HG03575 (cell line): ENCODE measurements at regions not wholly inside any gene's neighbourhood (a gene's known extent, or its start where the extent isn't known, plus 50 kb on each side); places are given as distances from the start of the nearest gene placed in this dataset.
A peak's percentile ranks its signal among the peaks of the same experiment; 100 is the strongest.

Experiments used
- ATAC-seq: cut with Tn5 transposase; IDR thresholded peaks from one replicate; pipeline ENCODE4 v1.9.1; 2021; ENCODE audit not compliant: unreplicated experiment, insufficient number of reproducible peaks, low FRiP score; ENCODE audit errors: extremely low read depth

DNA sequence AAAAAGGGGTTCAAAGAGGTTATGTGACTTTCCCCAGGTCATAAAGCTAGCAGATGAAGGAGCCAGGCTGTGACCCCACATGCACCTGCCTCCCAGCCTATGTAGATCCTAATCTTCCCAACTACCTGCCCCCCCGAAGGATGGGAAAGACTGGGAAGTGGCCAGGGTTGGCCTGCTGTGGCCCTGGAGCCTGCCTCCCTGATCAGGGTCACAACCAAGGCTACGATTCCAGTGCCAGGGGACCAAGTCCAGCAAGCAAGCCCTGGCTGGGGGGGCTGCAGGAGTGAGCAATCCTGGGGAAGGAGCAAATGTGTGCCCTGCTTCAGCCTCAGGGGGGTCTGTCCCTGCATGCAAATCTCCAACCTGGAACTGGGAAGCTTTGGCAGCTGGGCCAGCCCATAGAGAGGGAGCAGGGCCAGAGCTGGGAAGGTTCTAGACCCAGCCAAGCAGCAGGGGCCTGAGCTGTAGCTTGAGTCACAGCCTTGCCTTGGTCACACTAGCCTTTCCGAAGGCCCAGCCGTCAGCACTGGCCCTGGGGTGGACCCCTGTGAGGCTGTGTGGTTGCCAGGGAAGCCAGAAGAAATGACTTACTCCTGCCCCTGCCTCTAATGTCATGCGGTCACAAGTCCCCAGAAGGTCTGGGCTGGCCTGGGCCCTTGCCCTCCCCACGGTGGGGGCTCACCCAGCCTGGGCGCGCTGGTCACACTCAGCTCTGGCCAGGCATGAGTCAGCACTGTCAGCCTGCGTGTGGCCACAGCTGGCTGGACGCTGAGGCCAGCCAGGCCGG lies 96.4 kb upstream of the ZMIZ1 start:
- ATAC-seq = no peak

DNA sequence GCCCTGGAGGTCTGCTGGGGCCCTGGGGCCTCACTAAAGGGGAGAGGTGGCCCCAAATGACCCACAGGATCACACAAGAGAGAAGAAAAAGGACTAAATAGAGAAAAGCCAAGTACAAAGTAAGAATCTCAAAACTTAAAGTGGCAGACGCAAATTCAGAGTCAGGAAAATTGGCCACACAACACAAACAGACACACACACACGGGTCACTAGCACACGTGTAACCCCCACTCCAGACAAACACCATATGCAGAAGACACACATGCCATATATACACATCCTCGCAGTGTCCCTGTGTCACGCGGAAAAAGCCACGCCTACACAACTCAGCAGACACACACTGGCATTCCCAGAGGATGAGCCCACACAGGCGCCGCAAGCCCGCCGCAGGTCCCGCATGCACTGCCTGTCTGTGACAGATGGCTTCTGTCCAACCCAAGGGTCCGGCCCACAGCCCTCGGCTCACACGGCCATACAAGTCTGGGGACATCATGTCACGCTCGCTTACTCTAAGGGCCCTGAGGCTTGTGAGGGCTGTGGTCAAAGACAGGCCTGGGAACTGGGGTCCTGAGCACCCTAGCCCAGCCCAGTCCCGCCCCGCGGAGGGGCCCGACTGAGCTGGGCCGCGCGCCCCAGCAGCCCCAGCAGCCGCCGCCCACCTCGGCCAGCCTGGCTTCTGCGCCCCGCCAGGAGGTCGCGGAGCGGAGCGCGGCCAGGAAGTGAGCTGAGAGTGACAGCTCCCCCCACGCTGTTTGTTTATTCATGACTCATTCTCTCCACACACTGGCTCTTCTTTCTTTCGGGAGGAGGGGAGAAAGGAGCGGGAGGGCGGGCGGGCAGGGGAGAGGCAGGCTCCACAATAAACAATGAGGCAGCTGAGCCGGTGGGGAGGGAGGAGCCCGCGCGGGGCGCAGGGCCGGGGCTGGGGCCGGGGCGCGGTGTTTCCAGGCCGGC lies 95.5 kb upstream of the ZMIZ1 start:
- no peak for ATAC-seq

DNA sequence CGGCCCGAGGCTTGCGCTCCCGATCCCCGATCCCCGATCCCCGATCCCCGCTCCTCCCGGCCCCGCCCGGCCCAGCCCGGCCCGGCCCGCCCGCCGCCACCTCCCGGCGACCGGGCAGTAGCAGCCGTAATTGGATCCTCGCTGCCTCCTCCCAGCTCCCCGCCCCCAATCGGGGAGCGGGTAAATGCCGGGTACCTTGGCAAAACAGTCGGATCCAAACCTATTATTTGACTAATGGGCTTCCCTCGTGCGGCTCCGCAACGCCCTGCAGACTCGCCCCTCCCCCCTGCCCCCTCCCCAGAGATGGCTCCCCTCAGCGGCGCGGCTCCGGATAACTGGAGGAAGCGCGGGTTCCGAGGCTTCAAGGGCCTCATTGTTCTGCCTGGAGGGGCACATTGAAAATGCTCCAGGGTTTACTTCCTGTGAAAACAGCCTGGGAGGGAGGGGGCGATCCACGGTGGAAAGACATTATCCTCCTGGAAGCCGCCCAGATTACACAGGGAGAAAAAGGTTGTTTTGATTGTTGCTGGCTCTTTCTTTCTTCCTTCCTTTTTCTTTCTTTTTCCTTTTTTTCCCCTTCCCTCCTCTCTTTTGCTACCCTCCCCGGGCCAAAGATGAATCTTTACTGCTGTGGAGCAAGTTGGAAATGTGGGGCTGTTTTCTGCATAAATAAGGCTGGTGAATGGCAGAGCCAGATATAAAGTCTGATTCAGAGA lies 94.7 kb upstream of the ZMIZ1 start:
- no peak for ATAC-seq

DNA sequence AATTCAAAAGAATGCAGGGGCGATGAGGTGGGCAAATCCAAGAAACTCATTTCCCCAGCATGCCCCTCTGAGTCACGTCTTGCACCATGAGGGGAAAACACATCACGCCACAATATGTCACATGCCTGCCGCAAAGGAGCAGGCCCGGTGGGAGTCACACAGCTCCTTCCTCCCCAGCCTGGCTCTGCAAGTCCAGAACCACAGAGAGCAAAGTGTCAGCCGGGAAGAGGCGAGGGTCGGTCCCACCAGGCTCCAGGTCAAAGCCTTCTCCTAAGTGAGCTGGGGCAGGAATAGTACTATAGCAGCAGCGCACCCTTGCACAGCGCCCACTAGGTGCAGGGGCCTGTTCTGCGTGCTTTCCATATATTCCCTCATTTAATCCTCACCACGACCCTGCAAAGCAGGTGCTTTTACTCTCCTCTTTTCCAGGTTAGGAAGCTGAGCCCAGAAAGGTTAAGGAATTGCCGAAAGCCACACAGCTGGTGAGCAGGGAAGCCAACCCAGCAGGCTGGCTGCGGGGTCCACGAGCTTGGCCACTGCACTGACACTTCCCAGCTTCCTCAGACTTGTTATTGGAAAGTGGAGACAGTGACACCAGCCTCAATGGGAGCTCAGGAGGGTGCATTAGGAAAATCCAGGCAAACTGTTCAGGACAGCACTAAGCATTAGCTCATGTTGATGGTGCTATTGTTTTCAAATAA lies 94.0 kb upstream of the ZMIZ1 start:
- ATAC-seq = no peak

DNA sequence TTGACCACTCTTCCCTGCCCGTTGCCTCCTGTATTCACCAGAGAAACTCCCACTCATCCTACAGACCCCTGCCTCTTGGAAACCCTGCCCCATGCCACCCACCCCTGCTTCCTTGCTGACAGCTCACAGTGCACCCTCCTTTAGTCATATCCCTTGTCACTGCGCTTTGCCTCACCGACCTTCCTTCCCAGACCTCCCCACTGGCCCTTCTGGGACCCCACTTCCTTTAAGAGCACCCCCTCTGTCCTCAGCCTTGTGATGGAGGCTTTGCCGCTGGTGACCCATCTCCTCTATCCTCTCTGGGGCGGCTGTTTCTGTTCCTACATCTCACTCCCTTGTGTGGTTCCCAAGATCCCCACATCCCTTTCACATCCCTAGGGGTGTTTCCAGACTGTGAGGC lies 92.8 kb upstream of the ZMIZ1 start:
- no peak for ATAC-seq

DNA sequence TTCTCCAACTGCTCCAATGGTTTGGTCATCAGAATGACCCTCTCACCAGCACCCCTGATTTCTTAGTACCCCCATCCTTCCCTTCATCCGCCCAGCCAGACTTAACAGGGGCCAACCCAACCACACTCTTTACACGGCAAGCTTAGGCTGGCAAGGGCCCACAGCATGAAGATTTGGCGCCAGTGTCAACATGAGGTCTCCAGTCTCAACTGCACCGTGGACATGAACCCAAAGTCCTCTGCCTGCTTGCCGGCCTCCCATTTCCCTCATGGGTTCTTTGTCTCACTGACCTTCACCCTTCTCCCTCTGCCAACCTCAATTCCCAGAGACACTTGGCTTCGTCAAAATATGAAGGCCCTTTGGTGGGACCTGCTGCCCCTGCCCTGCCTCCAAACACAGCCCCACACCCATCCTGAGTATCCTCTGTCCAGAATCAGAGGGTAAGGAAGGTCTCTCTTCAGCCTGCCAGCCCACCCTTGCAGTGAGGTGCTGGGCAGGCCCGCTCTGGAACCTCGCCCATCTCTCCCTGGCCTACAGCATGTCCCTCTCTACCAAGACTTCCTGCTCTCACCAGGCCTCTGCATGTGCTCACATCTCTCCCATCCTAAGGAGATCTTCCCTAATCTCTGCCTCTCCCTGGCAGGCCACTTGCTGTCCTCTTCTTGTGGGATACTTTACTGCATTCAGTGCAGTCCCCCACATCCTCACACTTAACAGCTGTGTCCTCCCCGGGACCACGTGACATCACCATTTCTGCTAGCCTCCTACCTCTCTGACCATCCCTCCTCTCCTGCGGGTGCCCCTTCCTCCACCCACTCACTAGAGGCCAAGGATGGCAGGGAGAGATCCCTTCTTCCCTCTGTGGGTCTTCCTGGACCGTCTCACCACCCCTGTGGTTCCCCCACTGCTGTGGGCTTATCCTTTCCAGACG lies 91.7 kb upstream of the ZMIZ1 start:
- no peak for ATAC-seq

DNA sequence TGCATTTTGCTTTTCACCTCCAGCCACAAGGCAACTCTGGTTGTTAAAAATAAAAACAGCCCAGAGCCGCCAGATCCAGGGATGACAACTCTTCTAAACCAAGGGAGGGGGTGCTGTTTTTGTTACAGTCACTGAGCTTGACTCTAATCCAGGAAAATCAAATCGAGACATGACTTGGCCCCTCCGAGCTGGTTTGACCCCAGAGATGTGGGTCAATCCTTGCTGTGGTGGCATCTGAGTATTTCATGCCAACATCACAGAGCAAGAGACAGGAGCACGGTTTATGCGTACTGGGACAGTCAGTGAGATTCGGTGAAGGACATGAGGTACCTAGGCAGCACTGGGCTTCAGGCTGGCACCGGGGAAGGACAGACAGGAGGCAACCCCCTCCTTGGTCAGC lies 88.8 kb upstream of the ZMIZ1 start:
- ATAC-seq = no peak

DNA sequence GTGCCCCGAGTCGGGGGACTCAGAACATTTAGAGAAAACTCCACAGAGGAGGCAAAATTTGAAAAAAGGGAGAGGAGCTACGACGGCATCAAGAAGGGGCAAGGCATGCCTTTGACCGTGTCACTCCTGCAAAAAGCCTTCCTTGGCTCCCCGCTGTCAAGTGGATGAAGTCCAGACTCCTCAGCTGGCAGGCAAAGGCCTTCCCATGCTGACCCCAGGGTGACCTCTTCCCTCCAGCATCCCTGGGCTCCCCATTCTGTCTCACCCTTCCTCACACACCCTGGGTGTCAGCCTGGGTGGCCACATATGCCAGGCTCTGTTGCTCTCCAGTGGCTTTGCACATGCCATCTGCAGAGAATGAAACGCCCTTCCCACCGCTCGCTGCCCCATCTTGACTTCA lies 88.4 kb upstream of the ZMIZ1 start:
- no peak for ATAC-seq

DNA sequence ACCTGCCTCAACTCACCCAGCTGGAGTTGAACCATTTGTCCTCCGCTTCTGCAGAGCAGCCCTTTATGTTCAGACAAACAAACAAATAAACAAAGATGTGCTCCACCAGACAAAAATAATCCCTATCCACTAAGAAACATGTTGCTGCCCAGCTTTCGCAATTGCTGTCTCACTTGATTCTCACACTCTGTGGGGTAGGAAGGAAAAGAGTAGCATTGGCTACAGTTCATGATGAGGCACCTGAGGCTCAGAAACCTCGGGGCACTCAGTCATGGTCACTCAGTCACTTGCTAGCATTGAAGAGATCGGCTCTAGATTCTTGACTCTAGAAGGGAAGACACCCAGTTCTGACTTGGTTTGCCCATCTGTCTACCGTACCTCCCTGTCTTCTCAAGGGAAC lies 88.0 kb upstream of the ZMIZ1 start:
- no peak for ATAC-seq

DNA sequence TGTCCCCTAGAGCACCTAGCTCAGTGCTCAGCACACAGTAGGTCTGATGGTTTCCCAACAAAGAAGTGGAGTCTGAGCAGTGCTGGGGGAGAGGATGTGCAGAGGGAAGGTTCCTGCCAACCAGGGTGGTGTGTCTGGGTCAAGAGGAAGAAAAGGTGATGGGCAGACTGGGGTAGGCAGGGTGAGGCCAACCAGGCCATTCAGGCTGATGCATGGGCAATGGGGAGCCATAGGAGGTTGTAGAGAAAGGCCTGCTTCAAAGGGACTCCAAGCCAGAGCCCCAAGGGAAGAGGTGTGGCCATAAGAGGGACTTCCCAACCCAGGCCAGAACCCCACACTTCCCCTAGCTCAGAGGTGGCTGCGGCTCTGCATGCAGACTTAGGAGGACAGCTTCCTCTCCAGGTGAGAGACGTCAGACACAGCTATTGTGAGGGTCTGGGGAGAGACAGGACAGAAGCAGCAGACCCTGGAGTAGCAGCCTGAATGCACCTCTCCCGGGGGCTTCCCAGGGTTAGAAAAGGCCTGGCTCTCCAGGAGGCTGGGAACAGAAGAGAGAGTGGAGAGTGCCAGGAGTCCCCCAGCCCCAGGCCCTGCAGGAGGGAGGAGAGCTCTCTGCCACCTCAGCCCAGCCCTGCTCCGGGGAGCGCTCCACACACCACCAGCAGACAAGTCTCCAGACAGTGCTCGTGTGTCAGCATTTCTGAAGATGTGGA lies 87.4 kb upstream of the ZMIZ1 start:
- ATAC-seq = no peak

DNA sequence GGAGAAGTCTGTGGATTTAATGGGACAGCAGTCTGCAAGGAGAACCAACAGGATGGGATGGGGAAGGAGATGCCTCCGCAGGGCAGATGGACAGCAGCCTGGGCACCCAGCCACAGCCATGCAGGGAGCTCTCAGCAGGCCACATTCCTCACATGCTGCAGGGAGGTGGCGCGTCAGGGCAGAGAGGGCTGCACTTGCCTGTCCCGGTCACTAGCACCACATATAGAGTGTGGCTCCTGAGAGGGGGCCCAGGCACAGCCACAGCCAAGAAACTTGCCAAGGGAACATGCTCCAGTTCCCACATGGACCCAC lies 86.8 kb upstream of the ZMIZ1 start:
- ATAC-seq = no peak

DNA sequence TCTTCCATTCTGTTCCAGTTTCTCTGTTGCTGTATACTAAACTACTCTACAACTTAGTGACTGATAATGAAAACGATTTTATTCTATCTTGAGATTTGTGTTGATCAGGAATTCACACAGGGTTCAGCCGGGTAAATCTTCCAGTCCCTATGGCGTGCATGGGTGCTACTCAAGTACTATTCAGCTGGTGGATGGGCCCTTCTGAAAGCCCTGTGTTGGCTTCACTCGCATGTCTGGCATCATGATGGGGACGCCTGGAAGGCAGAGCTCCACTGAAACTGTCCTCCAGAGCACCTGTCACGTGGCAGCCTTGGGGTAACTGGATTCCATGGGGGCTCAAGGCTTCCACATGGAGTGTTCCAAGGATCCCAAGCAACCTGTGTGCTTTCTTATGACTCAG lies 86.0 kb upstream of the ZMIZ1 start:
- no peak for ATAC-seq

DNA sequence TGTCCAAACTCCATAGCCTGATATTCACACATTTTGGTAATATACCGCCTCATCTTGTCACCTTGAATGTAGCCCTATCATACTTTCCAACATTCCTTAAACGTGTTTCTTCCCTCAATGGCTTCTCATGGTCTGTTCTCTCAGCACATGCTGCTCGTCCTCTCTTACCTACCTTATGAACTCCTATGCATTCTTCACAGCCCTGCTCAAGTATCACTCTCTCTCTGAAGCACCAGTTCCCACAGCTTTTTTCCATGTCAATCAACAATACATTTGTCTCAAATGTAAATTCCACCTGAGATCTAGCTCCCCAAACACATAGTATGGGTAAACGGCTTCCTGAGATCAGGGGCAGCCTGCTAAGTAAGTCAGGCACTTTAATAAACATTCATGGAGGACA lies 85.2 kb upstream of the ZMIZ1 start:
- ATAC-seq = no peak

DNA sequence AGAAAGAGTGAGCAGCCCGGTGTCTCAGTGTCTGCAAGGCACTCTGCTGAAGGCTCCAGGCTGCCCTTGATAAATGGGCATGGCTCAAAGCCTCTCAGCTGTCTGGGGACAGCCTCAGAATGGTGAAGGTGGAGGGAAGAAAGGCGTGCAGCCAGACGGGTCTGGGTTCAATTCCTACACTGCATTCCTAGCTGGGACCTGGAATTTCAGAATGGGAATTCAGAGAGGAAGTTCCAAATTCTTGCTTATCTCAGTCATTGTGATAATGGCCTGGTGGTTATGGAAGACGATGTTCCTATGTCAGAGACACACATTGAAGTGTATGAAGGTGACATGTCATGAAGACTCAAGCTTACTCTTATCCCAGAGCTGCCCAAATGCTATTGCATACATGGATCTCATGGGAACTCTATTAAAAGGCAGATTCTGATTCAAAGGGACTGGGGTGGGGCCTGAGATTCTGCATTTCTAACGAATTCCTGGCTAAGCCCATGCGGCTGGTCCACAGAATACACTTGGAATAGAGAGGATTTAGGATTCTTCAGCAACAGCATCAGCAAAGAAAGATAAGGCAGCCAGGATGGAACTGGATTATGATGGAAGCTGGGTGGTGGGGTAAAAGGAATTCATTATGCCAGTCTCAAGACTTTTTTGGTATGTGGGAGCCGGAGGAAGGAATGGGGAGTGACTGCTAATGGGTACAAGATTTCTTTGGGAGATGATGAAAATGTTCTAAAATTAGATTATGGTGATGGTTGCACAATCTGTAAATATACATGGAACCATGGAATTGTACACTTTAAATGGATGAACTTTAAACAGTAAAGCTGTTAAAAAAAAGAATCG lies 82.6 kb upstream of the ZMIZ1 start:
- ATAC-seq = no peak

DNA sequence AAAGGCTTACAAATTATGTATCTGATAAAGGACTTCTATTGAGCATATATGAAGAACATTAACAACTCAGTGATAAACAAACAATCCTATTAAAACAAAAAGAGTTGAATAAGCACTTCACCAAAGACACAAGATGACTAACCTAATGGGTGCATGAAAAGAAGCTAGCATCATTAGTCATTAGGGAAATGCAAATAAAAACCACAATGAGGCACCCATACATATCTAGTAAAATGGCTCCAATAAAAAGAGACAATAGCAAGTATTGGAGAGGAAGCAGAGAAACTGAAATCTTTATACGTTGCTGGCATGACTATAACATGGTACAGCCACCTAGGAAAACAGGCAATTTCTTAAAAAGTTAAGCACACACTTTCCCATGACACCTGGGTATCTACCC lies 77.6 kb upstream of the ZMIZ1 start:
- ATAC-seq = peak; percentile 68

DNA sequence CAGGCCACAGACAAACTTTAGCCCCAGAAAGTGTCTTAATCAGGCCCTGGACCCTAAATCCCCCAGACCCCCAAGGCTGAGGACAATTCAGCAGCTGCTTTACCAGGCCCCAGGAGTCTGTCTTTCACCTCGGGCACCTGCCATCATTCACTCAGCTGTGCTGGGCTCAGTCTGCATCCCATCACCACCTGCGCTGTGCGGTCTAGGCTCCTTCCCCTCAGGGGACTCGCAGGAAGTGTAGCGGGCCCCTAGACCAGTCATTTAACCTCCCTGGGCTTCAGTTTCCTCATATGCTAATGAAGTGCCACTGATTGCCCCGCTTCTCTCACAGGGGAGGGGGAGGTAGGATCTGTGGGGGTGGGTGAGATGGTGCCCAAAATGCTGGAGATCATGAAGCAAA lies 76.4 kb upstream of the ZMIZ1 start:
- no peak for ATAC-seq
